ENCODE measurements at regions not wholly inside any gene's neighbourhood (a gene's known extent, or its start where the extent isn't known, plus 50 kb on each side); places are given as distances from the start of the nearest gene placed in this dataset.
"Not testable (repeated sequence)": the region's sequence is repeated elsewhere in the genome, so short reads cannot be mapped to it uniquely, and the experiment has no call there.

DNA sequence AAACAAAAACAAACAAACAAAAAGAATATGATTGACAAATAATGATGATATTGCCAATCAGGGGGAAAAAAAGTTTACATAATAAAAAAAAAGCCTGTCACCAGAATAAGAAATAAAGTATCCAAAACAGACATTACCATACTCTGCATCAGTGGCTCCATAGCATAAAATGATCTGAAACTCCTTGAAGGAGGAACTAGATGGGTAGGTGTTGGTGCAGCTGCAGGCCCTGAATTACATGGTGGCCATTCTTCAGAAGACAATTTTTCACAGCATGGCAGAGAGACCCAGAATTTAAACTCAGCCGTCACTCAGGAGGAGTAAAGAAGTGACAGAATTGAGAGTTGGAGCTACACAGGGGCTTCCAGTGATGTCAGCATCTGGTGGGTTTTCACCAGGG is 60.2 kb downstream of the GLUL start:
- no peak for DNase-seq

GRCh38 chr1:182330303-182330702 is 61.3 kb downstream of the GLUL start:
- no peak for DNase-seq

- DNase-seq: no peak
These were observed 62.1 kb downstream of the GLUL start for GRCh38 chr1:182329471-182329870.

- no peak for DNase-seq
These were observed 63.0 kb downstream of the GLUL start for GRCh38 chr1:182328591-182328990.

DNA sequence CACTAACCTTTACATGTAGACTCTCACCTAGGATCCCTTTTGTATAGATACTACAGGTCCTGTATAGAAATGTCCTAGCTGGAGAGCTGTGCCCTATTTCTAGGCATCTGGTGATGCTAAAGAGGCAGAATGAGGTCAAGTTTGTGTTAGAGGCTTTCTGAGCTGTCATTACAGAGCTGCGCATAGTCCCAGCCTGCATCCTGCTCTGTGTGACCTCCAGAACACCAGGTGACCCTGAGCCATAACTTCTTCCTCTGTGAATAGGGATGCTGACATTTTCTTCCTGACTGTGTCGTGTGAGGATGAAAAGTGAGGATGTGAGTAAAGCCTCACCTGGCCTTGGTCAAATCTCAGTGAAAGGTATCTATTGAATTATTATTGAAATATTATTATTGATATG is 66.3 kb downstream of the GLUL start:
- DNase-seq: no peak

GRCh38 chr1:182321532-182321931 is 70.1 kb downstream of the GLUL start:
- not testable (repeated sequence) for DNase-seq

GRCh38 chr1:182317611-182318161 is 73.9 kb downstream of the GLUL start:
- no peak for DNase-seq

- DNase-seq: not testable (repeated sequence)
These were observed 75.1 kb downstream of the GLUL start for GRCh38 chr1:182316454-182316853.

DNA sequence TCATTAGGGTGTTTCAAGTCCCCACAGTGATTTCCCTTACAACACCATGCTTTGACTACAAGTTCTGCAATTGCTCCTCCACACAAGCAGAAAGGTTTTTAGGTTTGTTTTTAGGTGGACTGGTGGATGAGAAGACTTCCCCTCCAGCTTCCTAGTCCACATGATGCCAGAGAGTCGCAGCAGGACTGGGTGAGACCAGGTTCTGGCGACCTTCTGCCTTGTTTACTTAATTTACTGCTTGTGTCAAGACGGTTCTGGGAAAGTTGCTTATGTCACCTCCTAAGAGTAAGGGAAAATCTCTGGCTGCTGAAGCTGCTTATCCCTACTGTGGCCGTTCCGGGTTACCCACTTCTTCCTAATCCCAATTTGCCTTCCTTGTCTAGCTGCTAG is 76.4 kb downstream of the GLUL start:
- DNase-seq: no peak

GRCh38 chr1:182309631-182310351 is 81.8 kb downstream of the GLUL start:
- DNase-seq: no peak

GRCh38 chr1:182308826-182309225 is 82.8 kb downstream of the GLUL start:
- no peak for DNase-seq

- not testable (repeated sequence) for DNase-seq
These were observed 84.1 kb downstream of the GLUL start for GRCh38 chr1:182307486-182307885.

GRCh38 chr1:182305861-182306260 is 85.7 kb downstream of the GLUL start:
- DNase-seq: no peak

DNA sequence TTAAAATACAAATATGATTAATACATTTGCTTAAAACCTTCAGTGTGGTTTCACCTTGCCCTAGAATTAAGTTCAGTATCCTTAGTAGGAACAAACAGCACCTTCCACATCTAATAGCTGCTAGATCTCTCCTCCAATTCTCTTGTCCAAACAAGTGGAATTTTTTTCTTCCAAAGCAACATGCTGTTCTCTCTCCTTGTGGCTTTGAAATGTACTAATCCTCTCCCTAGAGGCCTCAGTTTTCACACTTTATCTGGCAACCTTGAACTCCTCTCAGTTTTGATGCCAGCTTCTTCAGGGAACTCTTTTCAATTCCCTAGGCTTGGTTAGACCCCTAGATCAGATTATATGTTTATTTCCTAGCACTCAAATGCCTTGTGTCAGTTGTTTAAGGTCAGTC is 87.0 kb downstream of the GLUL start:
- no peak for DNase-seq

DNA sequence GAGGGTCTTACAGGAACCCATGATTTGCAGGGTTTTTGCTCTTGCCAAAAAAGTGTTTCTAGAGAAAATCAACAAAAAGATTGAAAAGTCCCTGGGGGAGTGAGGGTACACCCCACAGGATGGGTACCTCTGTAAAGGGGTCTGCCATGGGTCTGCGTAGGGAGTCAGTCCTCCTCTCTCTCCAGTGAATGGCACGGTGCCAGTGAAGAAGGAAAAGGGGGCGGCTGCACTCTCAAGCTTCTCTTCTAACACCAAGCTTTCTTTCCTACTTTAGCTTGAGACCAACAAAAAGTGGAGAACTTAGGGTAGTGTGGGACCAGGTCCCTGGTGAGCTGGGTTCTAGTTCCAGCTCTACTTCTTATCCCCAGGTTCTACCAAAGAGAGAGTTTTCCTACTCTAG is 87.4 kb downstream of the GLUL start:
- no peak for DNase-seq

GRCh38 chr1:182303778-182304177 is 87.8 kb downstream of the GLUL start:
- no peak for DNase-seq

DNA sequence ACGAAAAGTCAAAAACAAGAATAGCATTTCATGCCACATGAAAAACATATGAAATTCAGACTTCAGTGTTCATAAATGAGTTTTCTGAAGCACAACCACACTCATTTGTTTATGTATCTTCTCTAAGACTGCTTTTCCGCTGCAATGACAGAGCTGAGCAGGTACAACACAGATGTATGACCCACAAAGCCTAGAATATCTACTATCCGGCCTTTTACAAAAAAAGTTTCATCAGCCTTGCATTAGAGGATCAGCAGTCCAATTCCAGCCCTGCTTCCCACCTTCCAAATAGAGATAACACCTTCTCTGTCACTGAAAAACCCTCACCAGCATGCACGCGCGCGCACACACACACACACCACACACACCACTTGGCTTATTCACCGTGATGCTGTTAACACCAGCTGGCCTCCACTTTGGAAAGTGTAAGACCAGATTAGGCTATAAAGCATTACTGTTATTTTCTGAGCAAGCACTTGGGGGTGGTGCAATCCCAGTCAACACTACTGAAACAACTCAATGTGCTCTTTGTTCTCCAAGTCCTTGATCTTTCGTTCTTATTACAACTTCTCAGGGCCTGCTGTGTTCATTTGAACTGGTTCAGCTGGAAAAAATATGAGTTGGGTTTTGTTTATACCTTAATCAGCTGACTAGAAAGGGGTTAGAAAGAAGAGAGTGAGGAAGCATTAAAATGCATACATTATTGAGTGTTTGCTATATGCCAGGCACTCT is 90.0 kb downstream of the GLUL start:
- DNase-seq: no peak

- DNase-seq: no peak
These were observed 90.6 kb downstream of the GLUL start for GRCh38 chr1:182301026-182301436.

DNA sequence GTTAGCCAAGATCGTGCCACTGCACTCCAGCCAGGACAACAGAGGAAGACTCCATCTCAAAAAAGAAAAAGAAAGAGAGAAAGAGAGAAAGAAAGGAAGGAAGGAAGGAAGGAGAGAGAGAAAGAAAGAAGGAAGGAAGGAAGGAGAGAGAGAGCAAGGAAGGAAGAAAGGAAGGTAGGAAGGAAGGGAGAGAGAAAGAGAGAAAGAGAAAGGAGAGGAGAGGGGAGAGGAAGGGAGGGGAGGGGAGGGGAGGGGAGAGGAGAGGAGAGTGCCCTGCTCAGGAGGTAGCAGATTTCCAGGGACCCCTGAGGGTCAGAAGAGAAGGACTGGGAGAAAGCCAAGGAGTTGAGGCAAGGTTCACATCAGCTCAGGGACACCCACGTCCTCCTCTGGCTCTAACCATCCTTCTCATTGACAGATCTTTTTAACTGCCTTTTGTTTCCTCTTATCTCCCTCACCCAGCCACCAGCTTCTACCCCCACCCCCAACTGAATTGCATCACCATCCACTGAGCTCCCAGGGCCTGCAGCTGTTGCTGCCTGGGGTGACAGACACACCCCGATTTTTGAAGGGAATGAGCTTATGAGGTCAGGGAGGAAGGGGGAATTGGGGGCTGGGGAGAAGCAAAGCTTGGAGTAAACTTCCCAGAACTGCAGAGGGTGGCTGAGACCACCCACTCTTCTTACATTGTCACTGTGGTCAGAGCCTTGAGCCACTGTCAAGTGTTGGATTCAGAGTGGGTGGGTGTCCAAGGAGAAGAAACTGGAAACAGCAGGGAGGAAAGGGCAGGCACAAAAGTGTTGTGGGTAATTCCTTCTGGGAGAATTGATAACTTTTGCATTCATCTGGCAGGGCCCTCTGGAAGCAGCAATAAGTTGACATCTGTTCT is 91.6 kb downstream of the GLUL start:
- DNase-seq: peak in 1 of 2 donors; percentile 45

DNA sequence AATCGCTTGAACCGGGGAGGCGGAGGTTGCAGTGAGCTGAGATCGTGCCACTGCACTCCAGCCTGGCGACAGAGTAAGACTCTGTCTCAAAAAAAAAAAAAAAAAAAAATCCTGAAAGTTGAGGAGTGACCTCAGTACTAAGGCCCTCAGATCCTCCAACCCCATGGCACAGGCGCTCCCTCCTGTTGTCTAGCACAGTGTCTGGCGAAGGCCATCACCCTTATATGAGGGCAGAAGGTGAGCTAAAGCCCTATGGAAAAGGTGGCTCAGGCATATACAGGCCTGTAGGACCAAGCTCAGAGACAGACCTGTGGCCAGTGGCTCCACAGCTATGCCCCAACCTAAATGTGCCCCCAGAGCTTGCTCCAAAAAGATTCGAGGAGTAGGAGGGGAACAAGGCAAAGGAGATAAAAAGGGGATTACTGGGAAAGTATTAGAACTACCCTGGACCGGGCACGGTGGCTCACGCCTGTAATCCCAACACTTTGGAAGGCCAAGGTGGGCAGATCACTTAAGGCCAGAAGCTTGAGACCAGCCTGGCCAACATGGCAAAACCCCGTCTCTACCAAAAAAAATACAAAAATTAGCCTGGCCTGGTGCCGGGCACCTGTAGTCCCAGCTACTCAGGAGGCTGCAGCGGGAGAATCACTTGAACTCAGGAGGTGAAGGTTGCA is 92.4 kb downstream of the GLUL start:
- not testable (repeated sequence) for DNase-seq

- DNase-seq: no peak
These were observed 94.3 kb downstream of the GLUL start for GRCh38 chr1:182297335-182297734.

GRCh38 chr1:182295697-182296096 is 95.9 kb downstream of the GLUL start:
- DNase-seq: no peak

All from CD4-positive, alpha-beta T cell treated with Interleukin-4 for 1 hour (primary cell).